ENCODE measurements at regions not wholly inside any gene's neighbourhood (a gene's known extent, or its start where the extent isn't known, plus 50 kb on each side); places are given as distances from the start of the nearest gene placed in this dataset.

GRCh38 chr6:74070711-74071110, 374.7 kb downstream of the CD109 start:
- H3K4me3 ChIP-seq = no peak overlapping the region
- no peak for DNase-seq (ENCODE audit: low spot score in 2 of 2)
- TF ChIP-seq POLR2AphosphoS5 (IDR thresholded peaks at IDR 0.05) (no peak), POLR2A (IDR thresholded peaks at IDR 0.05) (no peak), CTCF (IDR thresholded peaks at IDR 0.05) (no peak)
- intact Hi-C loops (cut with DNase I; ENCODE audit: low total_unique reads) = no loop called here
- H3K27ac ChIP-seq = no peak overlapping the region
- no peaks in the 10 kb centered on the region for H3K27me3 ChIP-seq
- no peaks in the 10 kb centered on the region for H3K4me1 ChIP-seq
- H3K36me3 ChIP-seq = no peaks in the 10 kb centered on the region
- H3K9me3 ChIP-seq = no peaks in the 10 kb centered on the region

- no peaks in the 10 kb centered on the region for H3K27me3 ChIP-seq
- no peaks in the 10 kb centered on the region for H3K36me3 ChIP-seq
- H3K4me3 ChIP-seq = no peak overlapping the region
- H3K4me1 ChIP-seq = no peaks in the 10 kb centered on the region
- H3K27ac ChIP-seq = no peak overlapping the region
- no peaks in the 10 kb centered on the region for H3K9me3 ChIP-seq
- TF ChIP-seq POLR2AphosphoS5 (IDR thresholded peaks at IDR 0.05) (no peak), POLR2A (IDR thresholded peaks at IDR 0.05) (no peak), CTCF (IDR thresholded peaks at IDR 0.05) (no peak)
- intact Hi-C loops (cut with DNase I; ENCODE audit: low total_unique reads) = no loop called here
- DNase-seq (ENCODE audit: low spot score in 2 of 2) = no peak
These were observed 374.1 kb downstream of the CD109 start for GRCh38 chr6:74070091-74070490.

GRCh38 chr6:74069089-74069581, 373.1 kb downstream of the CD109 start:
- Histone ChIP-seq H3K27me3 (no peaks in the 10 kb centered on the region), H3K9me3 (no peaks in the 10 kb centered on the region), H3K4me1 (no peaks in the 10 kb centered on the region), H3K27ac (no peak overlapping the region), H3K4me3 (no peak overlapping the region), H3K36me3 (no peaks in the 10 kb centered on the region)
- DNase-seq (ENCODE audit: low spot score in 2 of 2) = no peak
- intact Hi-C loops (cut with DNase I; ENCODE audit: low total_unique reads) = no loop called here
- no peak for TF ChIP-seq POLR2A (IDR thresholded peaks at IDR 0.05)
- no peak for TF ChIP-seq POLR2AphosphoS5 (IDR thresholded peaks at IDR 0.05)
- no peak for TF ChIP-seq CTCF (IDR thresholded peaks at IDR 0.05)

- no peaks in the 10 kb centered on the region for H3K36me3 ChIP-seq
- no peaks in the 10 kb centered on the region for H3K4me1 ChIP-seq
- no peak overlapping the region for H3K4me3 ChIP-seq
- H3K27ac ChIP-seq = no peak overlapping the region
- intact Hi-C loops (cut with DNase I; ENCODE audit: low total_unique reads) = no loop called here
- DNase-seq (ENCODE audit: low spot score in 2 of 2) = no peak
- no peaks in the 10 kb centered on the region for H3K27me3 ChIP-seq
- no peak for TF ChIP-seq POLR2AphosphoS5 (IDR thresholded peaks at IDR 0.05)
- TF ChIP-seq CTCF (IDR thresholded peaks at IDR 0.05) = no peak
- TF ChIP-seq POLR2A (IDR thresholded peaks at IDR 0.05) = no peak
- H3K9me3 ChIP-seq = no peaks in the 10 kb centered on the region
These were observed 370.3 kb downstream of the CD109 start for GRCh38 chr6:74066168-74066871.

- H3K9me3 ChIP-seq = no peaks in the 10 kb centered on the region
- intact Hi-C loops (cut with DNase I; ENCODE audit: low total_unique reads) = no loop called here
- H3K4me3 ChIP-seq = no peak overlapping the region
- no peak for DNase-seq (ENCODE audit: low spot score in 2 of 2)
- no peaks in the 10 kb centered on the region for H3K36me3 ChIP-seq
- no peak overlapping the region for H3K27ac ChIP-seq
- no peaks in the 10 kb centered on the region for H3K4me1 ChIP-seq
- TF ChIP-seq POLR2A (IDR thresholded peaks at IDR 0.05) = no peak
- TF ChIP-seq CTCF (IDR thresholded peaks at IDR 0.05) = no peak
- TF ChIP-seq POLR2AphosphoS5 (IDR thresholded peaks at IDR 0.05) = no peak
- H3K27me3 ChIP-seq = no peaks in the 10 kb centered on the region
These were observed 369.7 kb downstream of the CD109 start for GRCh38 chr6:74065705-74066104.

All from breast epithelium (tissue), 4 donors.